GM18867 (cell line): ENCODE measurements at regions not wholly inside any gene's neighbourhood (a gene's known extent, or its start where the extent isn't known, plus 50 kb on each side); places are given as distances from the start of the nearest gene placed in this dataset.
"Not testable (repeated sequence)": the region's sequence is repeated elsewhere in the genome, so short reads cannot be mapped to it uniquely, and the experiment has no call there.

Experiments
- ATAC-seq: cut with Tn5 transposase; IDR thresholded peaks from one replicate; pipeline ENCODE4 v1.9.1; 2021; ENCODE audit warnings: mild to moderate bottlenecking, moderate library complexity; ENCODE audit not compliant: unreplicated experiment

DNA sequence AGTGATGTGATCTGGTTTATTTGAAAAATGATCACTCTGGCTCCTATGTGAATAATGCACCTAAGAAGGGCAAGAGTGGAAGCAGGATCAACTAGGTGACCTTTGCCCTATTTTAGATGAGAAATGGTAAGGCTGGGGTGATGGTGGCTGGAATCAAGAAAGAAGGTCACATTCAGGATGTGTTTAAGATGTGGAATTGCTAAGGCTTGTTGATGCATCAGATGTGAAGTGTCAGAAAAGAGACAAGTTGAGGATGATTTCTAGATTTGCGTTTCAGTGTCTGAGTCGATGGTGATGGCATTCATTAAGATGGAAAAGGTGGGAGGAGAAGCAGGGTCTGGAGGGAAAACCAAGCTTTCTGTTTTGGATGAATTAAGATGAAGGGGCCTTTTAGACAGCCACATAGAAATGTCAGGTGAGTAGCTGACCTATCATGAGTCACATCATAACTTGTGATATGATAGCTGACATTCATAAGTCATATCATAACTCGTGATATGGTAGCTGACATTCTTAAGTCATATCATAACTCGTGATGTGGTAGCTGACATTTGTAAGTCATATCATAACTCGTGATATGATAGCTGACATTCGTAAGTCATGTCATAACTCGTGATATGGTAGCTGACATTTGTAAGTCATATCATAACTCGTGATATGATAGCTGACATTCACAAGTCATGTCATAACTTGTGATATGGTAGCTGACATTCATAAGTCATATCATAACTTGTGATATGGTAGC, 101.2 kb upstream of the SEC11C start:
- no peak for ATAC-seq

DNA sequence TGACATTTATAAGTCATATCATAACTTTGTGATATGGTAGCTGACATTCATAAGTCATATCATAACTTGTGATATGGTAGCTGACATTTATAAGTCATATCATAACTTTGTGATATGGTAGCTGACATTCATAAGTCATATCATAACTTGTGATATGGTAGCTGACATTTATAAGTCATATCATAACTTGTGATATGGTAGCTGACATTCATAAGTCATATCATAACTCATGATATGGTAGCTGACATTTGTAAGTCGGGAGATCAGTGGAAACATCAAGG, 100.7 kb upstream of the SEC11C start:
- not testable (repeated sequence) for ATAC-seq

DNA sequence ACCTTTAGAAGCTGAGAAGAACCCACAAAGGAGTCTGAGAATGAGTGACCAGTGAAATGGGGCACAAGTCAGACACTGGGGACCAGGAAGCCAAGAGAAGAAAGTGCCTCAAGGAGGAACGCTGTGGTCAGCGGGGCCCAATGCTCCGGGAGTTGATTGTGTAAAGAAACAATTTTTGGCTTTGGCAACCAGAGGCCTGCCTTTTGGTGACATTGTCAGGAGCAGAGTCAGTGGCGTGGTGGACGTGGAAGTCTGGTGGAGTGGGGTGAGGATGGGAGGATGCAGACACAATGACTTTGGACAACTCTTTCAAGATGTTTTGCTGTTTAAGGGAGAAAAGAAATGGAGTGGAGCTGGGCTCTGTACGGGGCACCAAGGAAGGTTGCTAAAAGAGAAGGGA, 100.2 kb upstream of the SEC11C start:
- no peak for ATAC-seq

DNA sequence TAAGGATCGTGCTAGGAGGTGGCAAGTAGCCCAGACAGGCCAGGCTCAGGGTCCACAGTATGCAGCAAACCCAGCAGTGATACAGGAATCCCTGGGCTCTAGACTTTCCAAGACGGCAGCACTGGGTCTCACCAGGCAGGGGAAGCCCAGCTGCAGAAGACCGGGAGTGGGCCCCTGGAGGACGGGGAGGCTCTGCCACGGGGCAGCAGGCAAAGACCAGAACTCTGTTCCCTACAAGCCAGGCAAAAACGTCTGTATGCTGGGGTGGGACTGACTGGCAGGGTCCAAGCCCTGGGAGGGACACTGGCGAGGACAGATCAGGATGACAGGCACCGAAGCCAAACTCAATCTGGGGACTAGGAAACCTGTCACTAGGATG, 98.9 kb upstream of the SEC11C start:
- no peak for ATAC-seq

DNA sequence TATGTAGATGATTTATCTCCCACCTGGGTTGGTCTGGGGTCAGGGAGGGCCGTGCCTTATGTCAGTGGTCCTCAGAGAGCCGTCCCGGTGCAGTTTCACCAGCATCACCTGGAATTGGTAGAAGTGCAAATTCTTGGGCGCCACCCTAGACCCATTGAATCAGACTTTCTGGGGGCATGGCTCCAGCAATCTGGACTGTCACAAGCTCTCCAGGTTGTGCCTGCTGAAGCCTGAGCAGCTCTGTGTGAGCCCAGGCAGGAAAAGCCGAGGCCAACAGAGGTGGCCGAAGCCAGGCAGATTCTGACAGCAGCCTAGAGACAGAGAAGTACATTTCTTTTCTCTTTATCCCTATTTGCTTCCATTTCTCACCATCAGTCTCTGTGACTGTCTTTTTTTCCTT, 98.4 kb upstream of the SEC11C start:
- no peak for ATAC-seq

DNA sequence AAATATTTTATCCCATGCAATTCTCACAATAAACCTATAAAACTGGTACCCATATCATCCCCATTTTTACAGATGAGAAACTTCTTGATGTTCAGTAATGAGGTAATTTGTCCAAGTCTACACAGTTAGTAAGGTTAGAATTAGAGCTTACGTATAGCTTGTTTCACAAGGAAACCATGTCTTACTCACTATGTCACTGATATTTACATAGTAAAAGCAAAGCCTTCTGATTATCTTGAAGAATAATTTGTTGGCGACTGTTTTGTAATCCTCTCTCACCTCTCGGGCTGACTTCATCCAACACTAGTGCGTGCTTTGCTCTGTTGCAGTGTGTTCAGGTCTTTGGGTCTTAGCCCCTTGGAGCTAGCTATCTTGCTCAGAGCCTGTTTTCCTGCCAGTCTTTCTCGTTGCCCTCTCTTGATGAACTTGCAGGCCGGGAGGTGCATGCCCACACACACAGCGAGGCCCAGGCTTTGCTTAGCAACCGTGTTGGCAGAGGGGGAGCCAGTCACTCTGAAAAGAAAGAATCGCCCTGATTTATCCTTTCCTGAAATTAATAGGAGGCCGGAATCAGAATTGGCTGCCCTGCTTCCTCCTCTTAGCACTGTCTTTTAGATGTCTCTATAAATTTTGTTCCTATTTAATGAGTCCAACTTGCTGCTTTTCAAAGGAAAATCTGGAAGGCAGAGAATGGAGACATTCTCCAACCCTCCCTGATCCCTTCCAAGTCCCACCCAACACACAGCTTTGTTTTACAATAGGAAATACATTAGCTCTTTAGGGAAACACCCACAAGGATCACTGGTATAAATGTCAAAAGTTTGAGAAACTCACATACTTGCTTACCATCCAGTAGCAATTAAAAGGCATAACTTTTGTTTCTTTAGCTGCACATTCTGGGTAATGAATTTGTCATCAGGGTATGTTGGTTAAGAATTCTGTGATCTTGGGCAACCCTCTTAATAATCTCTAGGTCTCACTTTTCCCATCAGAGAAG, 97.6 kb upstream of the SEC11C start:
- no peak for ATAC-seq

DNA sequence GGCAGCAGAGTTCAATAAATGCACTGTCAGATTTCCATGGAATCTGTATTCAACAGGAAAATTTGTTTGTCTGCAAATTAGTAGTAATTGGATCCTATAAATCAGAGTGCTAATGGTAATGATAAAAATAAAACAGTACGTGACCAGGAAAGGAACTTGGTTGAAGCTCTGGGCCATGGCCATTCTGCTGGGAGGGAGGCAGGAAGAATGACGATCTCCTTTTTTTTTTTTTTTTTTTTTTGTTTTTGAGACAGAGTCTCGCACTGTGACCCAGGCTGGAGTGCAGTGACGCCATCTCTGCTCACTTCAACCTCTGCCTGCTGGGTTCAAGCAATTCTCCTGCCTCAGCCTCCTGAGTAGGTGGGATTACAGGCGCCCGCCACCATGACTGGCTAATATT, 94.8 kb upstream of the SEC11C start:
- no peak for ATAC-seq

DNA sequence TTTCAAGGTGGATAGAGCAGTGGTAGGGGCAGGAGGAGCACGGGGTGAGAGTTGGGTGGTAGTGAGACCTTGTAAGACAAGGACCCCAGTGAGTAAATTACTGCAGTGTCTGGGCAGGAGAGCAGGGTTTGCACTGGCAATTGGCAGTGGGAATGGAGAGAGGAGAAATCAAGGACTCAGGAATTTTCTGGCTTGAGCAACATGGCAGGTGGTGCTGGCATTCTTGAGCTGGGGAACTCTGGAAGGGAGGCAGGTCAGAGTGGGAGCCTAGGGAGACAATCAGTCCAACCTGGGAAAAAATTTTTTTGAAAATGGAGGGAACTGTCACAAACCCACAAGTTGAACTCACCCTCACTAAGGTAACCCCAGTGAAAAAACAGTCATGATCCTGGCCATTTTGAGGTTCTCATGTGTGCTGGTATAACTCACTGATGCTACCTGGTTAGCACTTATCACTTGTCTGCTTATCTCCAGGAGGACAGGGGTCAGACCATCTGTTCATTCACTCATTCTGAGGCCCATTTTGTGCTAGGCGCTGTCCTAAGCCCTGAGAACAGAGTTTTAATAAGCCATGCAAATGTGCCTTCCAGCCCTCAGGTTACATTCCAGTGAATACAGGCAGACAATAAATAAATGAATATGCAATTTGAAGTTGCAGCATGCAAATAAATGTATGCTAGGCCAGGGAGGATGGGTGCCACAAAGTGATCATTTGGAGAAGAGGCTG, 92.2 kb upstream of the SEC11C start:
- ATAC-seq, result no peak

DNA sequence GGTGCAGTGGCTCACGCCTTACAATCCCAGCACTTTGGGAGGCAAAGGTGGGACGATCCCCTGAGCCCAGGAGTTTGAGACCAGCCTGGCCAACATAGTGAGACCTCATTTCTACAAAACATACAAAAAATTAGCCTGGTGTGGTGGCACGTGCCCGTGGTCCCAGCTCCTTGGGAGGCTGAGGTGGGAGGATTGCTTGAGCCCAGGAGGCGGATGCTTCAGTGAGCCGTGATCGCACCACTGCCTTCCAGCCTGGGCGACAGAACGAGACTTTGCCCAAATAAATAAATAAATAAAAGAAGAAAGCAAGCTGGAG, 91.7 kb upstream of the SEC11C start:
- no peak for ATAC-seq

DNA sequence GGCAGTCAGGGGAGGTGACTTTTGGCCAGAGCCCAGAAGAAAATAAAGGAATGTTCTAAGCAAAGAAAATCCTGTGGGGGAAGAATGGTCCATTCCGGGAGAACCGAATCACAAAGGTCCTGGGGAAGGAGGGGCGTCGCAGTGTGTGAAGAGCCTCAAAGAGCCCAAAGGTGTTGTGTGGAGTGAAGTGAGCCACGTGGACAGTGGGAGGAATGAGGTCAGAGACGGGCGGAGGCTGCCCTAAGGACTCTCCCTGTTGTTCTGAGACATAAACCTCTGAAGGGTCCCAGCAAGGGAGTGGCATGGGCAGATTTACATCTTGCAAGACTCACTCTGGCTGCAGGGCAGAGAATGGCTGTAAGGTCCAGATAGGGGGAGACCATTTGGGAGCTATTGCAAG, 91.3 kb upstream of the SEC11C start:
- ATAC-seq, result no peak

DNA sequence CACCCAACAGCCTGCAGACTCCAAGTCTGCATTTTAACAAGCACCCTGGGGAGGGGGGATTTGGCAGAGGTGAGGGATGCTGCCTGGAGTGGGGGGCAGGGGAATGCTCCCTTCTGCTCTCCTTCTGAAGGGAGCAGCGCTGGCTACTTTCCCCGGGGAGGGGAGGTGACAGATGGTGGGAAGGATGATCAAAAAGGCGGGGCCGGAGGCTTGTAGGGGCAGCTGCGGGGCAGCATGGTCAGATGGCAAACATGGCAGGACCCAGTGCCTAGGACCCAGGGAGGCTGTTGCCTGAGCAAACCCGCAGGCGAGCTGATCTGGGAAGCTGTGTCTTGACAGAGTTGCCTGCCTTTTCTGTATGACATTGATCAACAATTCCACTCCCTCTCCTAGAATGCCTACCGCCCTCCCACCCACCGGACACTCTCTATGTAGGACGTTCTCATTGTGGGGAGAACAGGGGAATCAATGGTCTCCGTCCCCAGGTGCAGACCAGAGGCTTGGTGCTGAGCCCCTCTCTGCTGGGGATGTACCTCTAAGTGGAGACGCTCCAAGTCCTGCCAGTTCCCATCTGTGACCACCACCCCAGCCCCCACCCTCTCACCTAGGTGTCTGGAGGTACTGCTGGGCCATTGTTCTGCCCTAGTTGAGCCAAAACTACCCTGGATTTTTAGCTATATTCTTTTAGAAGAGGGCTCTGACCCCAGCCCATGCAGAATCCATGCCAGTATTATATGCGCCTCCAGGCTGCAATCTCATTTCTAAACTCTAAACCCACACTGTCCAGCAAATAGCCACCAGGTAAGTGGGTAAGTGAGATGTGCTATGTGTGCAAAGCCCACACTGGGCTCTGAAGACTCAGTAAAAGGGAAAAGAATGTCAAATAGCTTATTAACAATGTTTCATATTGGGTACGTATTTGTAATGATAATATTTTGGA, 89.7 kb upstream of the SEC11C start:
- no peak for ATAC-seq

DNA sequence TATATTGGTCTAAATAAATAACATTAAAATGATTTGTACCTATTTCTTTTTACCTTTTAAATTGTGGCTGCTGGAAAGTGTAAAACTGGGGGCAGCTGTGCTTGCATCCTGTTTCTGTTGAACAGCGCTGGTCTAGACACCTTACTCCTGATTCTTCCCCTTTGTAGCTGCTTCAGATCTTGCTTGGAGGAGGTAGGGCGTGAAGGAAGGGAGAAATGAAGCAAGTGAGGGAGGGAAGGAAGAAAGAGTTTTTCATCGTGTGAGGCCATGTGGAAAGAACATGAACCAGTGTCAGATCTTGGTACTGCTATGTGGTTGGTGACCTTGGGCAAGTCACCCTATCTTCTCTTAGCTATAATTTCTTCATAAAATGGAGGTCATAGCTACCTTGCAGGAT, 89.0 kb upstream of the SEC11C start:
- no peak for ATAC-seq

DNA sequence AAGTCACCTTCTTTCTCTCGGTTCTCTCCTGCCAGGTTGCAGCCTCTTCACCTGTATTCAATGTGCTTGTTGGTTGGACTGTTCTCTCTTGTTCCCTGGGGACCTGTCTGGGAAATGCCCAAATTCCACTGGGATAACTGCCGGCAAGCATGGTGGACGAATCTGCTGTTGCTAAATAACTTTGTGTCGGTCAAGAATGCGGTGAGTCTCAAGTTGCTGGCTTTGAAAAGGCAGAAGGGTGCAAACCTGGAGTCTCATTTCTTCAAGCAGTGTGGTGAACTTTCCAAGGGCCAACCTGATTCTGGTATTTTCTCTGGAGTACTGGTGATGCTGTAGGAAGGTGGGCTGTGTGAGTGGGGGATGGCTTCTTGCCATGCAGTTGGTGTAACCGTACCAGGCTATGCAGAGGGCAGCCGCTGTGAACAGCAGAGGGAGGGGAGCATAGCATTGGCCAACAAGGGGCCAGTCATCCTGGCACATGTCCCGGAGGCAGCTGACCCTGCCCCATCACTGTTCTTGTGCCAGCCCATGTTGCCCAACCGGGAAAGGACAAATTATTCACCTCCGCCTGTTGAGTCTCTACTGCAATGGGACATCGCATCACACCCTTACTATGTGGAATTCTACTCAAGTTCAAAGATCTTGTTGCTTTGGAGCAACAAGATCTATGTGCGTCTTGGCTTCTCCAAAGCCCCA, 88.1 kb upstream of the SEC11C start:
- no peak for ATAC-seq

DNA sequence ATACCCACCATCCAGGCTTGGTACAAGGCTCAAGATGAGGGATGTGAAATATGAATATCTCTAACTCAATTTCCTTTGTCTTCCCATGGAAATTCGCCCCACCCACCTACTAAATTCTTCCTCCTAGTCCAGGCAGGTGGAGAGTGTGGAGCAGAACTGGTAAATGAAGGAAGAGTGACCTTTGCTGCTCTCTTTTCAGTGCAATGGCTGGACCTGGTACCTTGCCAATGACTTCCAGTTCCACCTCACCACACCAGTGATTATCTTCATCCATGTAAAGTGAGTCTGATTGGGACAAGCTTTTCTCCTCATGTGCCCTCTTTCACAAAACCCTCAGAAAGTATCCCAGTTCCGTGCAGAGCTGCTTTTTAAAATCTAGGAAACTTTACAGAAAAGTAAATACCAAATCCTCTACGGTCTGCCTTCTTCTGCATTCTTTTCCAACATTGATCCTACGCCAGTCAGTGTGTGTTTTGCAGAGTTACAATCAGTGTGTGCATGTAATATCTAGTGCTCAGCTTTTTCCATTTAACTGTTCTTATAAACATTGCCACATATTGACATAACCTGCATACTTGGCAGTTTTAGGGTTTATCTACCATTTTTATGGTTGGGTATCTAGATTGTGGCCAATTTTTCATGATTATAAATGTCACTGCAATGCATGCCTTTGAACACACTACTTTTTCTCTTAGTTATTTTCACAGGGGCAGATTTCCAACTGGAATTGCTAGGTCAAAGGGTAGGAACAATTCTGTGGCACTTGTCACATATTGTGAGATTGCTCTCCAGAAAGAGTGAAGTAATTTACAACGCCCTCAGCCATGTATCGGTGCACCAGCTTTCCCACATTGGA, 86.5 kb upstream of the SEC11C start:
- no peak for ATAC-seq

DNA sequence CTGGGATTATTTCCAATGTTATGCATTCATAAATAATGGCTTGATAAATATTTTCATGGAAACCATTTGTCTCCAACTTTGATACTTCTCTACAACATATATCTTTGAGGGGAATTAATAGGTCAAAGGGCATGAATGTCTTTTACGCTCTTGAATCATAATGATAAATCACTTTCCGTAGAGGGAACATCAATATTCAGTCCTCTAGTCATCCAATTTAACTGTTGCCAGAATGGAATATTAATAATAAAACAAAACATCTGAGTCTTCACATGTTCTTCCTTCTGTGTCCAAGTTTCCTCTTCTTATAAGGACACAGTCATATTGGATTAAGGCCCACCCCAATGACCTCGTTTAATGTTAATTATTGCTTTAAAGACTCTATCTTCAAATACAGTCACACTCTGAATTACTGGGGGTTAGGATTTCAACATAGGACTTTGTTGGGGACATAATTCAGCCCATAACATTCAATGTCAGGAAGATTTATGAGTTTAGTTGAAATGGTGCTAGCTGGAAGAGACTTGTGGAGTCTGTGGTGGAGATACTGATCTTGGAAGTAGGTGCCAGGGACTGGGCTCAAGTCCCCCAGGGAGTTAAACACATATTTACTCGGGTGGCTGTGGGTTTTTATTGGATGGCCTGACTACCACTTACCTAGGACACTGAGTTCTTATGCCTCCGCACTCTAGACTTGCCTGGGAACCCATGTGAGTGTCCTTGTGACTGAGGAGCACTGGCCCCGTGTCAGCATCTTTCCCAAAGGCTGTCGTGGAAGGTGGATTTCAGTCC, 85.0 kb upstream of the SEC11C start:
- no peak for ATAC-seq

DNA sequence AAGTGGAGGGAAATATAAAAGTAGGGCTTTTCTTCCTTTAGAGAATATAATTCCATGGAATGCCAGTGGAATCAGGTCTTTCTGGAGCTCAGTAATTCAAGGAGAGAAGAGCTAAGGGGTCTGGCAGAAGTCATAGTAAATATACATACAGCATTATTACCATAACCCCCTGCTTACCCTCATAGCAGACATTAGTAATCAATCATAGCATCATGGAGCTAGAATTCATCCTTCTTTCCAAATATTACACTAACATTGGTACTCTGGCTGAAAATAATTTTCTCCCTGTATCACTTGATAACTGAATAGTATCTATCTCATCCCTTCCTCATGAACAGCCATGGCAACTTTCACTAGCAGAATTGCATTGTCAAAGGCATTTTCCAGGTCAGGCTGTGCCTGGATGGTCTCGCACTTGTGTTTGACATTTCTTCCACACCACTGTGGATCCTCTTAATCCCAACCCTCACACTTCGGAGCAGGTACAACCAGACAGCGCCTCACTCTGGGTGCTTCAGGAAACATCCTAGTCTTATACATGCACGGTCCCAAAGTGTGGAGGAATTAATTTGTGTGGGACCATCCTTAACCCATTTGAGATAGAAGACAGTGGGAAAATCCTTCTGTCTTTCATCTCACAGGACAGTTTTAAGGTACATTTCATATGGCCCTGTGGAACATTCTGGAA, 84.2 kb upstream of the SEC11C start:
- ATAC-seq, result no peak

DNA sequence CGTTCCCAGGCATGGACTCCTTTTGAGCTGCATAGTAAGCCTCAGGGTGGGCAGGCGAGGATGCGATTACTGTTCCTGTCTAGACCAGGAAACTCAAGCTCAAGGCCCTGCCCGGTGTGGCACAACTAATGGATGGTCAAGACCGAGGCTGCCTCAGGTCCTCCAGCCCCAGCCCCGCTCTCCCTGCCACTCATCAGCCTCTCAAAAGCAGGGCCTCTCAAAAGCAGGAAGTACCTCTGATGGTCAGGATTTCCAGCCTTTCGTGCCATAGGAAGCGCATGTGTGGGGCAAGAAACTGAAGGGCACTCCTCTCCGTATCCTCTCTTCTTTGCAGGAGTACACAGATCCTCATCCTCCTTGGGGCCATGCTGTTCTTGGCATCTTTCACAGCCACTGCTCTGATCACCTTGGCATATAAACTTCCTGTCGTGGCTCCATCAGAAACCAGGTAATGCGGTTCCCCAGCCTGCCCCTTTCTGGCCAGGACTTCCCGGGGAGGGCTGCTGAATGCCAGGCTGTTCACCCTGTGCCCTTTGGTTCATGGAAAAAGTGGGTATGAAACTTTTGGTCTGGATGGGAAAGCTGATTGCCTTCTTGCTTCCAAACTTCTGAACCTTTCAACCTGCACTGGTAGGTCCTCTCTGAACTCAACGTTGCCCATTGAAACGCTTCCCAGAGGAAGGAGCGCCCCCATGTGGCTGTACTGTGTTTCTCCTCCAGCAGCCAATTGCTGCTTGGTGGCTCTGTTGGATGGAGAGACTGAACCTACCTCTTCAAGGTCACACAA, 82.8 kb upstream of the SEC11C start:
- no peak for ATAC-seq
